SK-N-SH (cell line): ENCODE measurements at regions not wholly inside any gene's neighbourhood (a gene's known extent, or its start where the extent isn't known, plus 50 kb on each side); places are given as distances from the start of the nearest gene placed in this dataset.

Source experiments
- CTCF ChIA-PET: fragments of 300-600, 350-600 bp; formaldehyde crosslinking; extraction: SDS; loops from one replicate; lab custom pipeline; 2021; lab: Yijun Ruan, JAX
- POLR2A ChIA-PET: fragments of 350-600 bp; sonication (Branson Sonifier 250); formaldehyde crosslinking; extraction: SDS; loops from one replicate; lab custom pipeline; 2020; ENCODE audit warnings: antibody characterized with exemption, inconsistent platforms; lab: Yijun Ruan, JAX
- DNase-seq: peaks from one replicate; pipeline ENCODE4 v3.0.0; 2012
- H2AFZ ChIP-seq: fragments of 200-600 bp; sonication (generic); 2 replicates; pipeline ENCODE4 v1.8.1; 2016; ENCODE audit warnings: antibody characterized with exemption, mild to moderate bottlenecking, low read depth
- H3F3A ChIP-seq: fragments of 200-600 bp; sonication (generic); replicated peaks from 2 replicates; pipeline ENCODE3; 2016; ENCODE audit warnings: antibody characterized with exemption, mild to moderate bottlenecking; ENCODE audit not compliant: insufficient read depth
- H3K27ac ChIP-seq, 2 experiments: fragments of 200-500 bp in 1 of 2; fragments of 200-600 bp in 1 of 2; sonication (Bioruptor generic) in 1 of 2; sonication (generic), shearing (Covaris generic) in 1 of 2; 2 replicates each; pipeline versions ENCODE4 v1.5.1 to v1.6.1; 2014 to 2016; ENCODE audit warnings: low read depth in 2 of 2, inconsistent platforms in 1 of 2, low read length in 1 of 2, mild to moderate bottlenecking in 1 of 2, mixed read lengths in 1 of 2
- H3K27me3 ChIP-seq: fragments of 200-600 bp; sonication (generic), shearing (Covaris generic); 2 replicates; pipeline ENCODE4 v1.6.1; 2016; ENCODE audit warnings: mixed run types; ENCODE audit not compliant: insufficient read depth
- H3K36me3 ChIP-seq, 2 experiments: fragments of 200-500 bp in 1 of 2; fragments of 200-600 bp in 1 of 2; sonication (Bioruptor generic) in 1 of 2; sonication (generic) in 1 of 2; replicated peaks in 1 of 2; 2 replicates each; pipeline versions ENCODE3 to v1.5.1; 2014 to 2016; ENCODE audit warnings: low read length in 1 of 2, mild to moderate bottlenecking in 1 of 2; ENCODE audit not compliant: insufficient read depth in 2 of 2, control insufficient read depth in 1 of 2
- H3K4me1 ChIP-seq, 2 experiments: fragments of 200-500 bp in 1 of 2; fragments of 200-600 bp in 1 of 2; sonication (Bioruptor generic) in 1 of 2; sonication (generic), shearing (Covaris generic) in 1 of 2; 2 replicates each; pipeline versions ENCODE4 v1.5.1 to v1.6.1; 2014 to 2016; ENCODE audit warnings: low read depth in 1 of 2, low read length in 1 of 2, mixed run types in 1 of 2; ENCODE audit not compliant: insufficient read depth in 2 of 2, control insufficient read depth in 1 of 2
- H3K4me2 ChIP-seq: fragments of 200-600 bp; sonication (generic), shearing (Covaris generic); 2 replicates; pipeline ENCODE4 v1.6.1; 2017; ENCODE audit warnings: mixed run types
- H3K4me3 ChIP-seq, 2 experiments: fragments of 200-500 bp in 1 of 2; fragments of 200-600 bp in 1 of 2; sonication (Bioruptor generic) in 1 of 2; sonication (generic), shearing (Covaris generic) in 1 of 2; 2 replicates each; pipeline versions ENCODE4 v1.5.1 to v1.8.1; 2014 to 2016; ENCODE audit warnings: low read depth in 2 of 2, inconsistent platforms in 1 of 2, low read length in 1 of 2, mild to moderate bottlenecking in 1 of 2, mixed read lengths in 1 of 2, moderate library complexity in 1 of 2
- H3K79me2 ChIP-seq: fragments of 200-600 bp; sonication (generic); 2 replicates; pipeline ENCODE4 v1.8.1; 2017; ENCODE audit warnings: mild to moderate bottlenecking; ENCODE audit not compliant: insufficient read depth
- H3K9ac ChIP-seq: fragments of 200-600 bp; sonication (generic); 2 replicates; pipeline ENCODE4 v1.6.1; 2017; ENCODE audit warnings: mixed run types
- H3K9me2 ChIP-seq: fragments of 200-600 bp; sonication (generic); 2 replicates; pipeline ENCODE4 v1.6.1; 2017; ENCODE audit warnings: mixed run types
- H3K9me3 ChIP-seq: fragments of 200-600 bp; sonication (generic); 2 replicates; pipeline ENCODE4 v1.6.1; 2017; ENCODE audit warnings: mixed run types, mild to moderate bottlenecking, moderate library complexity
- H4K20me1 ChIP-seq: fragments of 200-600 bp; sonication (generic); 2 replicates; pipeline ENCODE4 v1.6.1; 2017; ENCODE audit warnings: mild to moderate bottlenecking, mixed run types; ENCODE audit not compliant: insufficient read depth
- ELF1 ChIP-seq: IDR thresholded peaks from 2 replicates; pipeline ENCODE4 v1.4.0; 2012
- EP300 ChIP-seq, 2 experiments: IDR thresholded peaks; 2 replicates each; pipeline versions ENCODE4 v1.4.0 to v1.6.1; 2012; ENCODE audit warnings: borderline replicate concordance in 1 of 2, low read depth in 1 of 2, low read length in 1 of 2
- EZH2phosphoT487 ChIP-seq: fragments of 200-600 bp; sonication (generic); IDR thresholded peaks from 2 replicates; pipeline ENCODE4 v1.6.1; 2017; ENCODE audit warnings: low read depth, mixed run types, mild to moderate bottlenecking, antibody characterized with exemption, moderate library complexity, borderline replicate concordance
- FOXM1 ChIP-seq: IDR thresholded peaks from 2 replicates; pipeline ENCODE4 v1.4.0; 2012; ENCODE audit warnings: low read depth, mild to moderate bottlenecking
- GABPA ChIP-seq: IDR thresholded peaks from 2 replicates; pipeline ENCODE4 v1.4.0; 2012; ENCODE audit warnings: low read depth, mild to moderate bottlenecking
- MXI1 ChIP-seq: IDR thresholded peaks from 2 replicates; pipeline ENCODE4 v1.6.1; 2012; ENCODE audit warnings: mild to moderate bottlenecking, low read depth, low read length, improper control_type of control experiment
- POLR2AphosphoS5 ChIP-seq: IDR thresholded peaks from 2 replicates; pipeline ENCODE4 v1.6.1; 2012; ENCODE audit warnings: low read depth, low read length
- RAD21 ChIP-seq: IDR thresholded peaks from 2 replicates; pipeline ENCODE4 v1.6.1; 2012; ENCODE audit warnings: mild to moderate bottlenecking, low read length
- RXRA ChIP-seq: IDR thresholded peaks from 2 replicates; pipeline ENCODE4 v1.4.0; 2012; ENCODE audit warnings: low read depth, mild to moderate bottlenecking, borderline replicate concordance
- SIN3A ChIP-seq: IDR thresholded peaks from 2 replicates; pipeline ENCODE4 v1.6.1; 2012; ENCODE audit warnings: low read depth, mild to moderate bottlenecking, low read length, moderate library complexity, borderline replicate concordance
- SMC3 ChIP-seq: IDR thresholded peaks from 2 replicates; pipeline ENCODE4 v1.6.1; 2012; ENCODE audit warnings: low read depth, low read length, improper control_type of control experiment
- TAF1 ChIP-seq: IDR thresholded peaks from 2 replicates; pipeline ENCODE4 v1.6.1; 2012; ENCODE audit warnings: low read depth, mild to moderate bottlenecking, low read length, moderate library complexity, borderline replicate concordance
- YY1 ChIP-seq: IDR thresholded peaks from 2 replicates; pipeline ENCODE4 v1.4.0; 2012; ENCODE audit warnings: low read depth, mild to moderate bottlenecking
- WGBS: methylation state at CpG from one replicate; pipeline ENCODE4 v1.1.6; 2017; ENCODE audit warnings: low lambda C conversion rate; 5-methylcytosine and 5-hydroxymethylcytosine counted together
- TF ChIP-seq, protein P1 (sequence below): IDR thresholded peaks from 2 replicates; pipeline ENCODE4 v1.4.0; 2012; ENCODE audit warnings: low read depth
- TF ChIP-seq, protein P2 (sequence below): IDR thresholded peaks from 2 replicates; pipeline ENCODE4 v1.6.1; 2012; ENCODE audit warnings: mild to moderate bottlenecking, low read depth, low read length, moderate library complexity

DNA sequence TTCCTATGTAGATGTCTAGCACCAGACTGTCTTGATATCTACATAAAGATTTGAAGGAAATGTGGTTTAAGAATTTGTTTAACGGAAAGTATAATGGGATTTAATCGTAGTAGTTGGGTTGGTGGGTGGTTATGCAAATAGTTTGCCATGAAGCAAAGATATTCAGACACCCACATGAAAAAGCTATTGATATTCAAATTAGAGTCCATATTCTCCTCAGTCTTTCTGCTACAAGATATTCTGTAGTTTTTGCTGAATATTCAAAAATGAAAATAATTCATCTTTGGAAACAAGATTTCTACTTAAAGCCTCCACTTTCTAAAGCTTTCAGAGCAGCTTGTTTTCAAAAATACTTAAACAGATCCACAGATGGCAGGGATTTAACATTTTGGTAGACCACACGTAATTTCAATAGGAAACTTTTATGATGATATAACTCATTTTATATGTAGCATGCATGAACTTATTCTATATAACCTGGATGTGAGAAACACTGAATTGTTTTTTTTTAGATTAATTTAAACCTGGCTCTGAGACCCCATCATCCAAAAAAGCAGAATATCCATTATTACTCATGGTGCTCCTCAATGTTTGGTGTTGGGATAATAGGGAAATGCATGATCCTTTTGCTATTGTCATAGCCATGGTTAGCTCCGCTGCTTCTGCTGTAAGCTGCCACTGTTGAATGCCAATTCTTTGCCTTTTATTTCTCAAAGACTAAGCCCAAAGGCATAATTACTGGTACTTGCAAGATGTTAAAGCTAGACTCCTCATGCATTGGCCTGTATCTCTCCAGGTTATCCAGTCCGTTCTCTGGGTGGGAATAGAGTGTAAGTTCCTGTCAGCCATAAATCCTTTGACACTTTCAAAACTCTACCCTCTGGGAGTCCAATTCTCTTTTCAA is 98.0 kb downstream of the GMNC start:
- DNase-seq = no peak
- Histone ChIP-seq H3K27ac (no peak overlapping the region), H3K4me2 (no peak overlapping the region), H3K79me2 (no peaks in the 10 kb centered on the region), H3K9me3 (no peaks in the 10 kb centered on the region), H4K20me1 (no peaks in the 10 kb centered on the region), H3K36me3 (no peaks in the 10 kb centered on the region), H3K27me3 (no peaks in the 10 kb centered on the region; the same call in none of the 2 replicates), H3K4me3 (no peak overlapping the region), H3K9me2 (no peaks in the 10 kb centered on the region), H3K9ac (no peak overlapping the region), H3F3A (no peaks in the 10 kb centered on the region), H3K4me1 (no peaks in the 10 kb centered on the region), H2AFZ (no peak overlapping the region)
- ChIA-PET POLR2A (no interaction called here), CTCF (no interaction called here)
- TF ChIP-seq FOXM1 (no peak), ELF1 (no peak), MXI1 (no peak)
- WGBS = 13% methylated on average over 5 of the region's 5 CpGs

DNA sequence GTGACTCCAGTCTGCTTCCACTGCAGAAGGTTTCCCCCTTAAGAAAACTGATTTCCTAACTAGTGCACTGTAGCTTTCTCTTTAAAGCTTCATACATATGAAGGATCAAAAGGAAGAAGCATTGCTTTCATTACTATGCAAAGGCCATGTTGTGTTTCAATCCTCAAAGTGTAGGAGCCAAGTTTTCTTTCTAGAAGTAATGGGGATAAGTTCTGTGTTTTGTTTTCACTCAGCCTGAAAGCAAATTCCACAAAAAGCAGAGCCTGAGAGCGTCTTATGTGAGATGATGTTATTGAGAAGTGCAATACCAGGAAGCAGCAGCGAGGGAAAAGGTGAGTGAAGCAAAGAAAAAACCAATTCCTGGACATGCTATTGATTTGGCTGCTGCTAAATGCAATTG is 99.7 kb downstream of the GMNC start:
- 0% methylated on average over 2 of the region's 2 CpGs for WGBS
- Histone ChIP-seq H3K4me2 (no peak overlapping the region), H3K27me3 (no peaks in the 10 kb centered on the region; the same call in none of the 2 replicates), H3K9me3 (no peaks in the 10 kb centered on the region), H3K27ac (no peak overlapping the region), H3K4me1 (no peaks in the 10 kb centered on the region), H2AFZ (no peak overlapping the region), H4K20me1 (no peaks in the 10 kb centered on the region), H3K9me2 (no peaks in the 10 kb centered on the region), H3F3A (no peaks in the 10 kb centered on the region), H3K4me3 (no peak overlapping the region), H3K79me2 (no peaks in the 10 kb centered on the region), H3K9ac (no peak overlapping the region), H3K36me3 (no peaks in the 10 kb centered on the region)
- ChIA-PET POLR2A (no interaction called here), CTCF (no interaction called here)
- no peak for DNase-seq
- no peak for TF ChIP-seq RXRA
- TF ChIP-seq, protein P1, sequence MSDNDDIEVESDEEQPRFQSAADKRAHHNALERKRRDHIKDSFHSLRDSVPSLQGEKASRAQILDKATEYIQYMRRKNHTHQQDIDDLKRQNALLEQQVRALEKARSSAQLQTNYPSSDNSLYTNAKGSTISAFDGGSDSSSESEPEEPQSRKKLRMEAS = no peak
- no peak for TF ChIP-seq SMC3
- no peak for TF ChIP-seq EZH2phosphoT487
- TF ChIP-seq SIN3A = no peak
- TF ChIP-seq RAD21 = no peak
- no peak for TF ChIP-seq POLR2AphosphoS5
- no peak for TF ChIP-seq GABPA
- TF ChIP-seq MXI1 = no peak
- no peak for TF ChIP-seq TAF1
- no peak for TF ChIP-seq EP300 (IDR thresholded peaks at IDR 0.05; ENCODE audit: borderline replicate concordance in 1 of 2, low read depth in 1 of 2, low read length in 1 of 2)
- TF ChIP-seq, protein P2, sequence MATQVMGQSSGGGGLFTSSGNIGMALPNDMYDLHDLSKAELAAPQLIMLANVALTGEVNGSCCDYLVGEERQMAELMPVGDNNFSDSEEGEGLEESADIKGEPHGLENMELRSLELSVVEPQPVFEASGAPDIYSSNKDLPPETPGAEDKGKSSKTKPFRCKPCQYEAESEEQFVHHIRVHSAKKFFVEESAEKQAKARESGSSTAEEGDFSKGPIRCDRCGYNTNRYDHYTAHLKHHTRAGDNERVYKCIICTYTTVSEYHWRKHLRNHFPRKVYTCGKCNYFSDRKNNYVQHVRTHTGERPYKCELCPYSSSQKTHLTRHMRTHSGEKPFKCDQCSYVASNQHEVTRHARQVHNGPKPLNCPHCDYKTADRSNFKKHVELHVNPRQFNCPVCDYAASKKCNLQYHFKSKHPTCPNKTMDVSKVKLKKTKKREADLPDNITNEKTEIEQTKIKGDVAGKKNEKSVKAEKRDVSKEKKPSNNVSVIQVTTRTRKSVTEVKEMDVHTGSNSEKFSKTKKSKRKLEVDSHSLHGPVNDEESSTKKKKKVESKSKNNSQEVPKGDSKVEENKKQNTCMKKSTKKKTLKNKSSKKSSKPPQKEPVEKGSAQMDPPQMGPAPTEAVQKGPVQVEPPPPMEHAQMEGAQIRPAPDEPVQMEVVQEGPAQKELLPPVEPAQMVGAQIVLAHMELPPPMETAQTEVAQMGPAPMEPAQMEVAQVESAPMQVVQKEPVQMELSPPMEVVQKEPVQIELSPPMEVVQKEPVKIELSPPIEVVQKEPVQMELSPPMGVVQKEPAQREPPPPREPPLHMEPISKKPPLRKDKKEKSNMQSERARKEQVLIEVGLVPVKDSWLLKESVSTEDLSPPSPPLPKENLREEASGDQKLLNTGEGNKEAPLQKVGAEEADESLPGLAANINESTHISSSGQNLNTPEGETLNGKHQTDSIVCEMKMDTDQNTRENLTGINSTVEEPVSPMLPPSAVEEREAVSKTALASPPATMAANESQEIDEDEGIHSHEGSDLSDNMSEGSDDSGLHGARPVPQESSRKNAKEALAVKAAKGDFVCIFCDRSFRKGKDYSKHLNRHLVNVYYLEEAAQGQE = no peak
- TF ChIP-seq YY1 = no peak
